LNCAP (cell line): ENCODE measurements at regions not wholly inside any gene's neighbourhood (a gene's known extent, or its start where the extent isn't known, plus 50 kb on each side); places are given as distances from the start of the nearest gene placed in this dataset.

ENCODE experiments used
- TF ChIP-seq, protein P1 (sequence below): fragments of 450-650 bp; IDR thresholded peaks from 2 replicates; pipeline ENCODE4 v1.5.1; 2017; ENCODE audit warnings: mild to moderate bottlenecking

DNA sequence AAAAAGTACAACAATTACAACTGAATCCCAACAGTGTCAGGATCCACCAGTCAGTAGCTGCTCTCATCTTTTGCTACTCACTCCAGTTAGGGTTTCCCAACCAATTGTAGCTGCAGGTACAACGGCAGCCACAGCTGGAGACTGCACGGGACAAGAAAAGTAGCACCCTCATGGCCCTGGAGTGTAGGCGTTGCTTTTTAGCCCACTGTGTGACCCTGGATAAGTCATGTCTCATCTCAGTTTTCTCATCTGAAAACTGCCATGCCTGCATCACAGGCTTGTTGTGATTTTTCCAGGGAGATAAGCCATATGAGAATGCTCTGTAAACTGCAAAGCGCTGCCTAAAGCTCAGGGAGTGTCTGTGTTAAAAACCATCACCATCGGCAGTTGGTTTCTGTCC is 535.6 kb upstream of the IL12A start:
- TF ChIP-seq, protein P1, sequence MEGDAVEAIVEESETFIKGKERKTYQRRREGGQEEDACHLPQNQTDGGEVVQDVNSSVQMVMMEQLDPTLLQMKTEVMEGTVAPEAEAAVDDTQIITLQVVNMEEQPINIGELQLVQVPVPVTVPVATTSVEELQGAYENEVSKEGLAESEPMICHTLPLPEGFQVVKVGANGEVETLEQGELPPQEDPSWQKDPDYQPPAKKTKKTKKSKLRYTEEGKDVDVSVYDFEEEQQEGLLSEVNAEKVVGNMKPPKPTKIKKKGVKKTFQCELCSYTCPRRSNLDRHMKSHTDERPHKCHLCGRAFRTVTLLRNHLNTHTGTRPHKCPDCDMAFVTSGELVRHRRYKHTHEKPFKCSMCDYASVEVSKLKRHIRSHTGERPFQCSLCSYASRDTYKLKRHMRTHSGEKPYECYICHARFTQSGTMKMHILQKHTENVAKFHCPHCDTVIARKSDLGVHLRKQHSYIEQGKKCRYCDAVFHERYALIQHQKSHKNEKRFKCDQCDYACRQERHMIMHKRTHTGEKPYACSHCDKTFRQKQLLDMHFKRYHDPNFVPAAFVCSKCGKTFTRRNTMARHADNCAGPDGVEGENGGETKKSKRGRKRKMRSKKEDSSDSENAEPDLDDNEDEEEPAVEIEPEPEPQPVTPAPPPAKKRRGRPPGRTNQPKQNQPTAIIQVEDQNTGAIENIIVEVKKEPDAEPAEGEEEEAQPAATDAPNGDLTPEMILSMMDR: no peak

DNA sequence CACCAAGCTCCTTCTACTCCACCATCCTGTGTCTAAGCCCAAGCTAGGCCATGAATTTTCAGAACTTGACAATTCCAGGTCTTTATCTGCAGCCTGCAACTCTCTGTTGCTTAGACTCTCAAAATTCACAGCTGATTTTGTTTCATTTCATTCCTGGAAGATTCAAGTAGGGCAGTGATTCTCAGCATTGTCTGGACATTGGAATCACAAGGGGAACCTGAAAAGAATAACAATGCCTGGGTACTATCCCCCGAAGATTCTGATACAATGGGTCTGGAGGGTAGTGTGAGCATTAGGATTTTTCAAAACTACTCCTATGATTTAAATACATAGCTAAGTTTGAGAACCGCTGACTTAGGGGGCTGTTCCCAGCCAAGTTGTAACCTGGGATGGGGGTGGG is 534.7 kb upstream of the IL12A start:
- TF ChIP-seq, protein P1: no peak

DNA sequence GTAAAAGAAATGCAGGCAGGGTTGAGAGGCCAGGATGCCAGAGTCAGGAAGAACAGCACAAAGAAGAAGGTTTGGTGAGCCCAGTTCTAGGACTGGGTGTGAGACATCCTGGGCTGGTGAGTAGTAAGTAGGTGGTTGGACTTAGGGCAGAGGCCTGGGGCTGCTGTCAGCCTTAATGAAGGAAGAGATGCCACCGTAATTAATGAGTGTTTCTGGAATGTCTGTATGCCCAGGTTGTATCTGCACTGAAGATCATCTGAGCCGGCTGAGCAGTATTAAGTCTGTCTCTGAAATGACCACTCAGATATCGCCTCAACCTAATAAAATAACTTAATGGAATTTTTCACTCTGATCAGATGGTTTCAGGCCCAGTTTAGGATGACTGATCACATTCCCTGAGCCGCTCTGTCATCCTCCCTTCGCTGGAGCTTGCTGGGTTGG is 532.9 kb upstream of the IL12A start:
- TF ChIP-seq, protein P1: no peak

DNA sequence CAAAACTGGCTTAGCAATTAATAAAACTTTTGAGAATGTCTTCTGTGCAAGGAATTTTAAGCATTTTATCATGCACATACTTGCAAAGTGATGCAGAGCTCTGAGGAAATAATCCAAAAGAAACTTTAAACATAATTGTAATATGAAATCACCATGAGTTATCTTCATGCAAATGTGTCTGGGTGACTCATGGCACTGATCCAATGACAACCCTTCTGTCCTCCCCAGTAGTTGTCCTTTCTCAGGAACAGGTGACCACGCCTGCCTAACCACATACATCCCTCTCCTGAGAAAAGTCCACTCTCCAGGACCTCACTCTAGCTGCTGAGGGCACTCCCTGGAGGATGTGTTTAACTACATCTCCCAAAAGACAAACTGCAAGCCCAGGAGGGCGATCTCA is 530.6 kb upstream of the IL12A start:
- TF ChIP-seq, protein P1: no peak

DNA sequence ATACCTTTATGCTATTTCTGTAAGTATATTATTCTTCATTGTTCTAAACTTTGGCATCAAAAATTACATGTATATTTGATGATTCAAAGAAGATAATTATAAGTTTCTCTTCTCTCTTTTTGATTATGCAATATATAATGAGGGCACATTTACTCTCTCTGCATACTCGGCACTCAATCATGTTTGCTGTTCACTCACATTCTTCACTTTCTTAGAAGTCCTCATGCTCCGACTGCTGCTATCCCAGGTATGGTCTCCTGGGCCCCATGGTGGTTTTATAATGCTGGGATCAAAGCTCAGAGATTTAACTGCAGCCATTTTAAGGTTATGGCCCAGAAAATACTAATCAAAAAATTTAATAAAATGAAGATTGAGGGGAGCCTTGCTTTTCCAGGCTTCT is 529.7 kb upstream of the IL12A start:
- TF ChIP-seq, protein P1: no peak

DNA sequence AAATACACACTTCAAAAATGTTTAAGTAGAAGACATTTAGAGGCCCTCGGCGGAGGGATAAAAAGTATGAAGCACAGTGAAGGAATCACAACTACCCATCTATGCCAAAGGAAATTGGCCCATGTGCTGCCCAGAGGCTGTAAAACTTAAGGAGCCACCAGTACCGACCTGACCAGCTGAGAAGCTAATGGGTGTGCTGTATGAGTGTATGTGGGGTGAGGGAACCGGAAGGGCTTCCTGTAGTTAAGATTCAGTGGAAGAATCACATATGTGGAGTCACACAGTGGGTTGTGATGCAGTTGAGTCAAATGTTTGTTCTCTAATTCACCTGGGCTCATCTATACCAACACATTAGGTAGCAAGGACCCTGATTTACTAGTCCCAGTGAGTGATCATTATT is 516.0 kb upstream of the IL12A start:
- TF ChIP-seq, protein P1: no peak

DNA sequence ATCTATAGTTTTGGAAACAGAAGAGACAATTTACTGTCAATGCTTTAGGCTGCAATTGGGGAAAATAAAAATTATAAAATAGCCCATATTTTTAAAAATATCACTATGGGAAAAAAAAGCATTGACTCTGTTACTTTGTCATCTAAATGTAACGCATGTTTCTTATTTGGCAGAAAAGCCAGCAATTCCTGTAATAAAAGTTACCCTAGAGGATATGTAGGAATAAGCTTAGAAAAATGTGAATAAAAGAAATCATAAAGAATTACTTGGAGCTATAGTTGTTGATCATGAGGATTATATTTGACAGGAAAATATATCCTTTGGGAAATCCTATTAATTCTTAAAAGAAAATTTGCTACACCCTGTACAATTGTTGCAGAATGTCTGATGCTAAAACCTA is 515.4 kb upstream of the IL12A start:
- TF ChIP-seq, protein P1: no peak

DNA sequence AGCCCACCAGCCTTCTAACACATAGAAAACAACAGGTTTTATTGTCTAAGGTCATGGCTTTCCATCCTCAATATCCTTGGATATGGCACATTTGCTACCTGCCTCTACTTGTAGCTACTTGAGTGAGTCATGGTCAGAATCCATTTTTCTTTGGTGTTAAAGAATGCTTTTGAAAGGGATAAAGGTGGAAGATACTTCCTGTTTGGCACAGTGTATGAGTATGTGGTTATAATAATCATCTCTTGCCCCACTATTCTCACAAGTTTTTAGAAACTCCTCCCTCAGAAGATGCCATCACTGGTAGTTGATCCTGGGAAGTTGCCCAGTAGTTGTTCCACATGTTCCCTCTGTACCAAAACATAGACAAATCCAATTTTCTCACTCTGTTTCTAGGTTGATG is 508.6 kb upstream of the IL12A start:
- TF ChIP-seq, protein P1: no peak
